Loucy (cell line): ENCODE measurements at regions not wholly inside any gene's neighbourhood (a gene's known extent, or its start where the extent isn't known, plus 50 kb on each side); places are given as distances from the start of the nearest gene placed in this dataset.

Source experiments
- H2AFZ ChIP-seq: fragments of 200-600 bp; sonication (generic); 2 replicates; pipeline ENCODE4 v1.6.0; 2016; ENCODE audit warnings: antibody characterized with exemption, mild to moderate bottlenecking, low read length, moderate library complexity
- H3F3A ChIP-seq: fragments of 200-600 bp; 2 replicates; pipeline ENCODE4 v1.6.0; 2016; ENCODE audit warnings: antibody characterized with exemption, low read depth, mild to moderate bottlenecking
- H3K27me3 ChIP-seq: fragments of 200-600 bp; sonication (generic); 2 replicates; pipeline ENCODE4 v1.6.1; 2014; ENCODE audit warnings: low read length, mild to moderate bottlenecking; ENCODE audit not compliant: insufficient read depth, poor library complexity, severe bottlenecking
- H3K36me3 ChIP-seq: fragments of 200-600 bp; sonication (generic); 2 replicates; pipeline ENCODE4 v1.6.1; 2016; ENCODE audit warnings: low read length; ENCODE audit not compliant: insufficient read depth
- H3K4me1 ChIP-seq: fragments of 200-600 bp; sonication (generic); 2 replicates; pipeline ENCODE4 v1.5.1; 2014; ENCODE audit warnings: low read length, mild to moderate bottlenecking; ENCODE audit not compliant: insufficient read depth, poor library complexity, severe bottlenecking
- H3K4me2 ChIP-seq: fragments of 200-600 bp; sonication (generic); 2 replicates; pipeline ENCODE4 v1.6.0; 2014; ENCODE audit warnings: antibody characterized with exemption, low read length, low read depth, mild to moderate bottlenecking; ENCODE audit not compliant: poor library complexity, severe bottlenecking
- H3K4me3 ChIP-seq: fragments of 200-600 bp; sonication (generic); 2 replicates; pipeline ENCODE4 v1.5.1; 2014; ENCODE audit warnings: low read length, mild to moderate bottlenecking, mixed read lengths; ENCODE audit not compliant: poor library complexity, severe bottlenecking
- H3K79me2 ChIP-seq: fragments of 200-600 bp; sonication (generic); 2 replicates; pipeline ENCODE4 v1.6.1; 2014; ENCODE audit warnings: low read length; ENCODE audit not compliant: insufficient read depth
- H3K9ac ChIP-seq: fragments of 200-600 bp; sonication (generic); 2 replicates; pipeline ENCODE4 v1.6.0; 2014; ENCODE audit warnings: mild to moderate bottlenecking, low read depth, low read length, moderate library complexity; ENCODE audit not compliant: poor library complexity, severe bottlenecking
- H3K9me2 ChIP-seq: fragments of 200-600 bp; sonication (generic); replicated peaks from 2 replicates; pipeline ENCODE4 v1.6.1; 2016; ENCODE audit warnings: low read depth, low read length, mixed read lengths
- H3K9me3 ChIP-seq: fragments of 200-600 bp; sonication (generic); 2 replicates; pipeline ENCODE4 v1.6.1; 2014; ENCODE audit warnings: mild to moderate bottlenecking, antibody characterized with exemption, low read length, low read depth; ENCODE audit not compliant: insufficient read depth
- H4K20me1 ChIP-seq: fragments of 200-600 bp; sonication (generic); 2 replicates; pipeline ENCODE4 v1.6.0; 2014; ENCODE audit warnings: antibody characterized with exemption, low read length, mild to moderate bottlenecking; ENCODE audit not compliant: insufficient read depth, poor library complexity, severe bottlenecking
- CTCF ChIP-seq: fragments of 200-600 bp; sonication (generic); conservative IDR thresholded peaks from 2 replicates; pipeline ENCODE4 v1.5.1; 2014; ENCODE audit warnings: mild to moderate bottlenecking, antibody characterized with exemption, low read length
- EZH2phosphoT487 ChIP-seq: fragments of 200-600 bp; IDR thresholded peaks from 2 replicates; pipeline ENCODE4 v1.6.1; 2018; ENCODE audit warnings: antibody characterized with exemption, mild to moderate bottlenecking, moderate library complexity, borderline replicate concordance

GRCh38 chr6:22432060-22432459, 135.2 kb upstream of the PRL start:
- no peak overlapping the region for H3K4me3 ChIP-seq
- no peaks in the 10 kb centered on the region for H4K20me1 ChIP-seq
- H3K79me2 ChIP-seq, result no peaks in the 10 kb centered on the region
- no peak overlapping the region for H3K9ac ChIP-seq
- H3K4me1 ChIP-seq, result no peaks in the 10 kb centered on the region
- H3K36me3 ChIP-seq, result no peaks in the 10 kb centered on the region
- no peaks in the 10 kb centered on the region for H3K27me3 ChIP-seq
- TF ChIP-seq CTCF (no peak), EZH2phosphoT487 (no peak)
- no peaks in the 10 kb centered on the region for H3K9me3 ChIP-seq
- H2AFZ ChIP-seq, result no peak overlapping the region
- H3F3A ChIP-seq, result no peaks in the 10 kb centered on the region
- H3K9me2 ChIP-seq, result no peaks in the 10 kb centered on the region
- no peak overlapping the region for H3K4me2 ChIP-seq

GRCh38 chr6:22433745-22434144, 135.6 kb upstream of the HDGFL1 start:
- Histone ChIP-seq H3K4me1 (no peaks in the 10 kb centered on the region), H3K9me3 (no peaks in the 10 kb centered on the region), H3K9ac (no peak overlapping the region), H3K79me2 (no peaks in the 10 kb centered on the region), H3K36me3 (no peaks in the 10 kb centered on the region), H2AFZ (no peak overlapping the region), H4K20me1 (no peaks in the 10 kb centered on the region), H3K27me3 (no peaks in the 10 kb centered on the region), H3K9me2 (no peaks in the 10 kb centered on the region), H3K4me3 (no peak overlapping the region), H3F3A (no peaks in the 10 kb centered on the region), H3K4me2 (no peak overlapping the region)
- TF ChIP-seq EZH2phosphoT487, result no peak
- no peak for TF ChIP-seq CTCF

GRCh38 chr6:22435151-22435550, 134.2 kb upstream of the HDGFL1 start:
- no peaks in the 10 kb centered on the region for H3K9me2 ChIP-seq
- H3F3A ChIP-seq, result no peaks in the 10 kb centered on the region
- H3K27me3 ChIP-seq, result no peaks in the 10 kb centered on the region
- H3K4me2 ChIP-seq, result no peak overlapping the region
- H3K79me2 ChIP-seq, result no peaks in the 10 kb centered on the region
- no peak overlapping the region for H3K4me3 ChIP-seq
- H4K20me1 ChIP-seq, result no peaks in the 10 kb centered on the region
- no peaks in the 10 kb centered on the region for H3K9me3 ChIP-seq
- H3K9ac ChIP-seq, result no peak overlapping the region
- H2AFZ ChIP-seq, result no peak overlapping the region
- no peaks in the 10 kb centered on the region for H3K4me1 ChIP-seq
- H3K36me3 ChIP-seq, result no peaks in the 10 kb centered on the region
- TF ChIP-seq CTCF (no peak), EZH2phosphoT487 (no peak)
